Stimulated activated CD4-positive, alpha-beta T cell treated with anti-CD3 and anti-CD28 coated beads, Interleukin-12 subunit alpha, Interleukin-12 subunit beta, amount 100 ng/mL, for 48 hours (primary cell): ENCODE measurements at regions not wholly inside any gene's neighbourhood (a gene's known extent, or its start where the extent isn't known, plus 50 kb on each side); places are given as distances from the start of the nearest gene placed in this dataset.
"Not testable (repeated sequence)": the region's sequence is repeated elsewhere in the genome, so short reads cannot be mapped to it uniquely, and the experiment has no call there.

ENCODE experiments used
- DNase-seq, 3 donors: peaks; one replicate each; pipeline ENCODE4 v3.0.0-alpha.2; 2020; ENCODE audit warnings: low read depth in 2 of 3, low spot score in 1 of 3

GRCh38 chr2:51981783-51982182 lies 949.9 kb upstream of the NRXN1 start:
- no peak for DNase-seq

- no peak for DNase-seq
Observed at GRCh38 chr2:51976623-51977022, 944.7 kb upstream of the NRXN1 start.

- DNase-seq, result no peak
Observed at GRCh38 chr2:51971136-51971535, 939.2 kb upstream of the NRXN1 start.

GRCh38 chr2:51969347-51969746 lies 937.4 kb upstream of the NRXN1 start:
- DNase-seq, result no peak

- DNase-seq, result no peak
Observed at GRCh38 chr2:51960841-51961335, 929.0 kb upstream of the NRXN1 start.

- no peak for DNase-seq
Observed at GRCh38 chr2:51960281-51960680, 928.3 kb upstream of the NRXN1 start.

- DNase-seq, result no peak
Observed at GRCh38 chr2:51959696-51960095, 927.8 kb upstream of the NRXN1 start.

GRCh38 chr2:51953931-51954330 lies 922.0 kb upstream of the NRXN1 start:
- DNase-seq, result no peak

- DNase-seq, result no peak
Observed at GRCh38 chr2:51921076-51921475, 889.1 kb upstream of the NRXN1 start.

- no peak for DNase-seq
Observed at GRCh38 chr2:51920509-51920908, 888.6 kb upstream of the NRXN1 start.

- no peak for DNase-seq
Observed at GRCh38 chr2:51919395-51919794, 887.5 kb upstream of the NRXN1 start.

GRCh38 chr2:51918113-51918512 lies 886.2 kb upstream of the NRXN1 start:
- DNase-seq, result no peak

- DNase-seq, result no peak
Observed at GRCh38 chr2:51903728-51904127, 871.8 kb upstream of the NRXN1 start.

GRCh38 chr2:51899643-51900042 lies 867.7 kb upstream of the NRXN1 start:
- no peak for DNase-seq

- DNase-seq, result not testable (repeated sequence)
Observed at GRCh38 chr2:51894584-51894983, 862.7 kb upstream of the NRXN1 start.

- no peak for DNase-seq
Observed at GRCh38 chr2:51888120-51888519, 856.2 kb upstream of the NRXN1 start.

- no peak for DNase-seq
Observed at GRCh38 chr2:51881673-51882072, 849.7 kb upstream of the NRXN1 start.

GRCh38 chr2:51880153-51880552 lies 848.2 kb upstream of the NRXN1 start:
- DNase-seq, result no peak

- no peak for DNase-seq
Observed at GRCh38 chr2:51866361-51866760, 834.4 kb upstream of the NRXN1 start.

GRCh38 chr2:51859260-51859659 lies 827.3 kb upstream of the NRXN1 start:
- DNase-seq, result no peak

GRCh38 chr2:51855683-51856082 lies 823.8 kb upstream of the NRXN1 start:
- DNase-seq, result no peak

GRCh38 chr2:51846796-51847195 lies 814.9 kb upstream of the NRXN1 start:
- DNase-seq, result no peak

- no peak for DNase-seq
Observed at GRCh38 chr2:51846018-51846417, 814.1 kb upstream of the NRXN1 start.

- DNase-seq, result no peak
Observed at GRCh38 chr2:51844596-51844995, 812.7 kb upstream of the NRXN1 start.
